ENCODE measurements at regions not wholly inside any gene's neighbourhood (a gene's known extent, or its start where the extent isn't known, plus 50 kb on each side); places are given as distances from the start of the nearest gene placed in this dataset.

DNA sequence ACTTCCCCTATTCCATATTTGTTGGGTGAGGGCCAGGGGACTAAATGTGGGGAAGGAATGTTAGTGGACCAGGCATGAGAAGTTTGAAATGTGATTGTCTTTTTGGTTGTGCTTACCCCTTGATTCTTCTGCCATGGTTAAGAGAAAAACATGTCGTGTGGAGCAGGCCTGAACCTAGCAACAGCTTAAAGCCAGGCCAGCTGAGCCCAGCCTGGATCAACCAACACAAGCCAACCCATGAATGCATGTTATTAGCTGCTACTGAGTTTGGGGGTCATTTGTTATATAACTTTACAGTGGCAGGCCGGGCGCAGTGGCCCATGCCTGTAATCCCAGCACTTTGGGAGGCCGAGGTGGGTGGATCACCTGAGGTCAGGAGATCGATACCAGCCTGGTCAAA, 52.4 kb upstream of the TRIO start:
- H3K9me3 Mint-ChIP-seq: no peaks in the 10 kb centered on the region
- H3K4me3 Mint-ChIP-seq: no peak overlapping the region
- no peaks in the 10 kb centered on the region for H3K4me1 Mint-ChIP-seq (ENCODE audit: low read depth)
- no peaks in the 10 kb centered on the region for H3K36me3 Mint-ChIP-seq (ENCODE audit: low read depth)
- DNase-seq (ENCODE audit: low spot score): no peak
- H3K27me3 Mint-ChIP-seq (ENCODE audit: insufficient read depth): peaks cover 7% of the 10 kb centered on the region
- no peak overlapping the region for H3K27ac Mint-ChIP-seq
- intact Hi-C loops (cut with micrococcal nuclease): no loop called here

DNA sequence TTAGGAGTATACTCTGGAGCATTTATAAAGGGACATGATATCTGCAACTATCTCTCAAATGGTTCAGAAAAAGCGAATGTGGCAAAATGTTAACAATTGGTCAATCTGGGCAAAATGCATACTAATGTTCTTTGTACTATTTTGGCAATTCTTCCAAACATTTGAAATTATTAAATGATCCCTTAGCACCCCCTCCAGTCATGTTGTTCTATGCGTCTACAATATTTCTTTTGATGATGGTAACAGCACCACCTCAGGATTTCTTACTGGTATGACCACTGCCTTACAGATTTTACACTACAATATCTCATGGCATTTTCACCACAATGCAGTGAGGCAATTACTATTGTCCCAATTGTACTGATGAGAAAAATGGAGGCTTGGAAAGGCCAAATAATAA, 52.9 kb upstream of the TRIO start:
- Mint-ChIP-seq H3K4me1 (ENCODE audit: low read depth) (no peaks in the 10 kb centered on the region), H3K9me3 (no peaks in the 10 kb centered on the region), H3K27ac (no peak overlapping the region), H3K36me3 (ENCODE audit: low read depth) (no peaks in the 10 kb centered on the region), H3K27me3 (ENCODE audit: insufficient read depth) (peaks cover 7% of the 10 kb centered on the region), H3K4me3 (no peak overlapping the region)
- DNase-seq (ENCODE audit: low spot score): no peak
- intact Hi-C loops (cut with micrococcal nuclease): no loop called here

DNA sequence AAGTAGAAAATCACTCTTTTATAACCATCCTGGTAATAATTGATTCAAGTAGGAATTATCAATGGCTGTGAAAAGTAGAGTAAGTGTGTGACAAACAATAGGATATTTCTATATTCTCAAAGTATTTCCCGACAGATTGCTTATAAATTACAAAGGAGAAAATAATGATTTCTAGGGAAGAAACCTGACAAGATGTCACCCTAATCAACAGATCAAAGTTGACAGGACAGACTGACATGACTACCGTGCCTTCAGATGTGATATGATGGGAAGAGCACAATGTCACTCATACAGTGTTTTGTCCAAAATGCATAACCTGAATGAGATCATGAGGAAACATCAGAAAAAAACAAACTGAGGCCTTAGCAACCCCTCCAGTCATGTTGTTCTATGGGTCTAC, 53.9 kb upstream of the TRIO start:
- Mint-ChIP-seq H3K27me3 (ENCODE audit: insufficient read depth) (peaks cover 4% of the 10 kb centered on the region), H3K4me3 (no peak overlapping the region), H3K4me1 (ENCODE audit: low read depth) (no peaks in the 10 kb centered on the region), H3K27ac (no peak overlapping the region), H3K9me3 (no peaks in the 10 kb centered on the region), H3K36me3 (ENCODE audit: low read depth) (no peaks in the 10 kb centered on the region)
- intact Hi-C loops (cut with micrococcal nuclease): no loop called here
- DNase-seq (ENCODE audit: low spot score): no peak

DNA sequence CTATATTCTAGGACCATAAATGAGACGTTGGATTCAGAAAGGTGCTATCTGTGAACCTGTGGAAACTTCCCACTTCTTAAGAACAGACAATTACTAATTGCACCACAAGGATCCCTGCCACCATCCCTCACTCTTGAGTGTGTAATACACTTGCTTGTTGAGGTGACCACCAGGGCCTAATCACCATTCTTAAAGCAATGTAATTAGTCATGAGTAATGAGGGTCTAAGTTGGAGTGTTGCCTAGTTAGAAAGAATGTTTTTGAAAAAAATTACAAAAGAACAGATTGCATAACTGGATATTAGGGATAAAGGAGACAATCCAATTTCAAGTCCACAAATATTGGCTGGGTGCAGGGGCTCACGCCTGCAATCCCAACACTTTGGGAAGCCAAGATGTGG, 56.9 kb upstream of the TRIO start:
- no peaks in the 10 kb centered on the region for H3K4me1 Mint-ChIP-seq (ENCODE audit: low read depth)
- intact Hi-C loops (cut with micrococcal nuclease): no loop called here
- H3K4me3 Mint-ChIP-seq: no peak overlapping the region
- no peaks in the 10 kb centered on the region for H3K36me3 Mint-ChIP-seq (ENCODE audit: low read depth)
- no peaks in the 10 kb centered on the region for H3K9me3 Mint-ChIP-seq
- H3K27me3 Mint-ChIP-seq (ENCODE audit: insufficient read depth): peaks cover 3% of the 10 kb centered on the region
- no peak for DNase-seq (ENCODE audit: low spot score)
- H3K27ac Mint-ChIP-seq: no peak overlapping the region

- no peak overlapping the region for H3K27ac Mint-ChIP-seq
- no peak overlapping the region for H3K4me3 Mint-ChIP-seq
- intact Hi-C loops (cut with micrococcal nuclease): no loop called here
- H3K36me3 Mint-ChIP-seq (ENCODE audit: low read depth): no peaks in the 10 kb centered on the region
- H3K9me3 Mint-ChIP-seq: no peaks in the 10 kb centered on the region
- H3K27me3 Mint-ChIP-seq (ENCODE audit: insufficient read depth): peaks cover 3% of the 10 kb centered on the region
- no peaks in the 10 kb centered on the region for H3K4me1 Mint-ChIP-seq (ENCODE audit: low read depth)
- DNase-seq (ENCODE audit: low spot score): no peak
Observed at GRCh38 chr5:14082973-14083372, 60.2 kb upstream of the TRIO start.

DNA sequence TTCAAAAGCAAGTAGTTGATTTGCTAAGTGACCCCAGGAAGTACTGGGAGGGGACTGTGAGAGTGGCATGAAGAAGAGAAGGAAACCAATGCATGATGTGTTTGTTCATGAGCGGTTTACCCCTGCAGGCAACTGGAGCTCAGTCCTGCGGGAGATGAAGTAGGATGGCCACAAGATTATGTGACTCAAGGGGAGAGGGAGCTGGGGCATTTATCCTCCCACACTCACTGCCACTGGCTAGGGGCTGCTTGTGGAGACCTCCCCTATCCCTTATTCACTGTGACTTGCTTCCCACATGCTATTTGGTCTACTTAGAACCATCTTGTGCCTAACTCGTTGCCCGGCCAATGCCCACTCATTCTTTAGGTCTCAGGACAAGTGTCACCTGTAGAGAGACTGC, 60.6 kb upstream of the TRIO start:
- Mint-ChIP-seq H3K9me3 (no peaks in the 10 kb centered on the region), H3K36me3 (ENCODE audit: low read depth) (no peaks in the 10 kb centered on the region), H3K4me3 (no peak overlapping the region), H3K27ac (no peak overlapping the region), H3K27me3 (ENCODE audit: insufficient read depth) (peaks cover 3% of the 10 kb centered on the region), H3K4me1 (ENCODE audit: low read depth) (no peaks in the 10 kb centered on the region)
- no peak for DNase-seq (ENCODE audit: low spot score)
- intact Hi-C loops (cut with micrococcal nuclease): no loop called here

DNA sequence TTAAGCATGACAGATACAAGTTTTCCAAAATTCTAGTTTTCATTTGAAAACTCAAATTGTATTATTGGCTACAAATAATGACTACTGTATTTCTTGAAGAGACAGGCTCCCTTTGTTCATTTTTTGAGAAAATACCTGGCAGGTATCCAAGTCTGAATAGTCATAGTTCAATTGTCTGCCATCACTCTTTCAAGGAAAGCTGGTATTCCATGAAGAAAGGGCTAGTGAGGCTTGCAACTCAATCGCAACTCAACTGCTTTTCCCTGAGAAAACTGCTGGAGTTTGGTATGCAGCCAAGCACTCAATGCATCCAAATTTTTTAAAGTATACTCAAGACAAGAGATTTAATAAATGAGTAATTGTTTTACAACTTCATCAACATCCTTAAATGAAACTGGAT, 61.4 kb upstream of the TRIO start:
- Mint-ChIP-seq H3K27me3 (ENCODE audit: insufficient read depth) (peaks cover 2% of the 10 kb centered on the region), H3K4me1 (ENCODE audit: low read depth) (no peaks in the 10 kb centered on the region), H3K27ac (no peak overlapping the region), H3K36me3 (ENCODE audit: low read depth) (no peaks in the 10 kb centered on the region), H3K9me3 (no peaks in the 10 kb centered on the region), H3K4me3 (no peak overlapping the region)
- no peak for DNase-seq (ENCODE audit: low spot score)
- intact Hi-C loops (cut with micrococcal nuclease): no loop called here

GRCh38 chr5:14078716-14079115, 64.4 kb upstream of the TRIO start:
- Mint-ChIP-seq H3K9me3 (no peaks in the 10 kb centered on the region), H3K4me1 (ENCODE audit: low read depth) (no peaks in the 10 kb centered on the region), H3K27ac (no peak overlapping the region), H3K36me3 (ENCODE audit: low read depth) (no peaks in the 10 kb centered on the region), H3K27me3 (ENCODE audit: insufficient read depth) (peaks cover 1% of the 10 kb centered on the region), H3K4me3 (no peak overlapping the region)
- no peak for DNase-seq (ENCODE audit: low spot score)
- intact Hi-C loops (cut with micrococcal nuclease): no loop called here

DNA sequence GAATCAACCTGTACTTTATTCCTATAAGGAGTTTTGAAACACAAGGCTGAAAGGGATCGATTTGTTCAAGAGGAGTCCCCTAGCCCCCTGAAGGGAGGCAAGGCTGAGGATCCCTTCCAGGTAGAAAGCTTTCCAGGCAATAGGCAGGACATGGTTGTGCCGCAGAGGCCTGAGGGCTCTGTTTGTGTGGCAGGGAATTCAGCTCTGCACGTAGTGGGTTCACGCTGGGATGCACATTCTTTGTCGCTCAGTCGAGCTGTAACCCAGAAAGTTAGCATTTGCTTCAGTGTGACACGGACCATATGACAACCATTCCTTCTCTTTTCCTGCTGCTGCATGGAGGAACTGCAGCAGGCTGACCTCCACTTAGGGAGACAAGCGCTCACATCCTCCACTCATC, 65.6 kb upstream of the TRIO start:
- no peak overlapping the region for H3K4me3 Mint-ChIP-seq
- no peak for DNase-seq (ENCODE audit: low spot score)
- no peaks in the 10 kb centered on the region for H3K9me3 Mint-ChIP-seq
- intact Hi-C loops (cut with micrococcal nuclease): no loop called here
- no peaks in the 10 kb centered on the region for H3K4me1 Mint-ChIP-seq (ENCODE audit: low read depth)
- H3K27me3 Mint-ChIP-seq (ENCODE audit: insufficient read depth): peaks cover 1% of the 10 kb centered on the region
- no peak overlapping the region for H3K27ac Mint-ChIP-seq
- H3K36me3 Mint-ChIP-seq (ENCODE audit: low read depth): no peaks in the 10 kb centered on the region

DNA sequence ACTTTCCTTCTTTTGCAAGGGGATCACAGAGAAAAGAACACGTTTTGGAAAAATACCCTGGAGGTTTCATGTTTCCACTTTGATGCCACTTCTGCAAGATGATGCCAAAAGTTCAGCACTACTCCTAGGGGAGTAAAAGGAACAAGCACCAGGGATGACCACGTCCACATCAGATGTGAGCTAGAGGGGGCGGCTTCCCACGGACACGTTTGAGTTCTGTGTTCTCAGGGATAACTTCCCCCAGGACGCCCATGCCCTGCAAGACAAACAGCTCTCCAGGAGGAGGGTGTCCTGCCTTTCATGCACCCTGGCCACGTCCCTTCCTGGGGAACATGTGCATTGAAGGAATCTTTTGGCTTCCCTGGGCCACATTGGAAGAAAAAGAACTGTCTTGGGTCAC, 66.6 kb upstream of the TRIO start:
- no peak for DNase-seq (ENCODE audit: low spot score)
- Mint-ChIP-seq H3K4me3 (no peak overlapping the region), H3K9me3 (no peaks in the 10 kb centered on the region), H3K4me1 (ENCODE audit: low read depth) (no peaks in the 10 kb centered on the region), H3K27ac (no peak overlapping the region), H3K27me3 (ENCODE audit: insufficient read depth) (peaks cover under 1% of the 10 kb centered on the region), H3K36me3 (ENCODE audit: low read depth) (no peaks in the 10 kb centered on the region)
- intact Hi-C loops (cut with micrococcal nuclease): no loop called here

DNA sequence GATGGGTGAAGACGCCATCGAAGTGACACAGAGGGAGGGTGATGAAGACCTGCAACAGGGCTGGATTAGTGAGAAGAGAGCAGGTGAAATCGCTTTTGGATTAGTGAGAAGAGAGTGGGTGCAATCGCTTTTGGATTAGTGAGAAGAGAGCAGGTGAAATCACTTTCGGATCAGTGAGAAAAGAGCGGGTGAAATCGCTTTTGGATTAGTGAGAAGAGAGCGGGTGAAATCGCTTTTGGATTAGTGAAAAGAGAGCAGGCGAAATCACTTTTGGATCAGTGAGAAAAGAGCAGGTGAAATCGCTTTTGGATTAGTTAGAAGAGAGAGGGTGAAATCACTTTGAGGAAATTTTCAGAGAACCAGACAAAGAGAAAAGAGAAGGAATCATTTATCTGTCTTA, 67.2 kb upstream of the TRIO start:
- Mint-ChIP-seq H3K27me3 (ENCODE audit: insufficient read depth) (no peaks in the 10 kb centered on the region), H3K36me3 (ENCODE audit: low read depth) (no peaks in the 10 kb centered on the region), H3K4me3 (no peak overlapping the region), H3K4me1 (ENCODE audit: low read depth) (no peaks in the 10 kb centered on the region), H3K9me3 (no peaks in the 10 kb centered on the region), H3K27ac (no peak overlapping the region)
- intact Hi-C loops (cut with micrococcal nuclease): no loop called here
- DNase-seq (ENCODE audit: low spot score): no peak

- no peak overlapping the region for H3K4me3 Mint-ChIP-seq
- H3K4me1 Mint-ChIP-seq (ENCODE audit: low read depth): no peaks in the 10 kb centered on the region
- H3K27me3 Mint-ChIP-seq (ENCODE audit: insufficient read depth): no peaks in the 10 kb centered on the region
- intact Hi-C loops (cut with micrococcal nuclease): no loop called here
- DNase-seq (ENCODE audit: low spot score): no peak
- no peaks in the 10 kb centered on the region for H3K36me3 Mint-ChIP-seq (ENCODE audit: low read depth)
- no peak overlapping the region for H3K27ac Mint-ChIP-seq
- no peaks in the 10 kb centered on the region for H3K9me3 Mint-ChIP-seq
Observed at GRCh38 chr5:14071433-14071832, 71.7 kb upstream of the TRIO start.

DNA sequence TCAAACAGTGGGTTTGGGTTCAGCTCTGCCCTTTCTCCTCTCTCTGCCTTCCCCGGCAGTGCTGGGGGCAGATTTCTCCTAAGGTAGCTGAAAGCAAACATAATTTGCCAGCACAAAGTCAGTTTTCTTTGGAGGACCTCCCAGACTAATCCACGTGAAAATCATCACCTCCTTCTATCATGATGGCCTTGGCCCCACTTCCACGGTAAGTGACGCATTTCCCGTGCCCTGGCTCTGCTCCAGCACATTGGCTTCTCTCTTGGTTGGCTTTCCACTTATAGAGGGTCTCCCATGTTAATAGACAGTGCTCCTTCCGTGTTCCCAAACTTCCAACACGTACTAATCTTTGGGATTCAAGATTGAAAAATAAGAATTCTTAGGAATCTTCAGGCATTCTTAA, 74.1 kb upstream of the TRIO start:
- H3K9me3 Mint-ChIP-seq: no peaks in the 10 kb centered on the region
- intact Hi-C loops (cut with micrococcal nuclease): no loop called here
- no peaks in the 10 kb centered on the region for H3K4me1 Mint-ChIP-seq (ENCODE audit: low read depth)
- DNase-seq (ENCODE audit: low spot score): no peak
- H3K4me3 Mint-ChIP-seq: no peak overlapping the region
- no peaks in the 10 kb centered on the region for H3K36me3 Mint-ChIP-seq (ENCODE audit: low read depth)
- no peak overlapping the region for H3K27ac Mint-ChIP-seq
- no peaks in the 10 kb centered on the region for H3K27me3 Mint-ChIP-seq (ENCODE audit: insufficient read depth)

GRCh38 chr5:14068136-14068535, 75.0 kb upstream of the TRIO start:
- no peak overlapping the region for H3K27ac Mint-ChIP-seq
- no peak overlapping the region for H3K4me3 Mint-ChIP-seq
- H3K9me3 Mint-ChIP-seq: no peaks in the 10 kb centered on the region
- H3K27me3 Mint-ChIP-seq (ENCODE audit: insufficient read depth): peaks cover 3% of the 10 kb centered on the region
- DNase-seq (ENCODE audit: low spot score): no peak
- intact Hi-C loops (cut with micrococcal nuclease): no loop called here
- H3K4me1 Mint-ChIP-seq (ENCODE audit: low read depth): no peaks in the 10 kb centered on the region
- H3K36me3 Mint-ChIP-seq (ENCODE audit: low read depth): no peaks in the 10 kb centered on the region
